ENCODE measurements at regions not wholly inside any gene's neighbourhood (a gene's known extent, or its start where the extent isn't known, plus 50 kb on each side); places are given as distances from the start of the nearest gene placed in this dataset.
"Not testable (repeated sequence)": the region's sequence is repeated elsewhere in the genome, so short reads cannot be mapped to it uniquely, and the experiment has no call there.

- ATAC-seq, result no peak
Observed at GRCh38 chr2:57370882-57371585, 675.6 kb upstream of the VRK2 start.

GRCh38 chr2:57372237-57372984, 674.2 kb upstream of the VRK2 start:
- no peak for ATAC-seq

- ATAC-seq, result no peak
Observed at GRCh38 chr2:57373530-57373929, 673.1 kb upstream of the VRK2 start.

GRCh38 chr2:57376985-57377384, 669.6 kb upstream of the VRK2 start:
- ATAC-seq, result no peak

GRCh38 chr2:57386305-57386704, 660.3 kb upstream of the VRK2 start:
- no peak for ATAC-seq

GRCh38 chr2:57396355-57397098, 650.1 kb upstream of the VRK2 start:
- ATAC-seq, result no peak

GRCh38 chr2:57397550-57398360, 648.9 kb upstream of the VRK2 start:
- ATAC-seq, result no peak

GRCh38 chr2:57399057-57399456, 647.5 kb upstream of the VRK2 start:
- no peak for ATAC-seq

GRCh38 chr2:57402096-57402495, 644.5 kb upstream of the VRK2 start:
- no peak for ATAC-seq

- ATAC-seq, result no peak
Observed at GRCh38 chr2:57402755-57403154, 643.9 kb upstream of the VRK2 start.

GRCh38 chr2:57407772-57408201, 638.8 kb upstream of the VRK2 start:
- ATAC-seq, result no peak

GRCh38 chr2:57408587-57408986, 638.0 kb upstream of the VRK2 start:
- ATAC-seq, result no peak

- ATAC-seq, result no peak
Observed at GRCh38 chr2:57417007-57417406, 629.6 kb upstream of the VRK2 start.

- not testable (repeated sequence) for ATAC-seq
Observed at GRCh38 chr2:57418859-57419346, 627.7 kb upstream of the VRK2 start.

GRCh38 chr2:57429831-57430230, 616.8 kb upstream of the VRK2 start:
- ATAC-seq, result no peak

- ATAC-seq, result no peak
Observed at GRCh38 chr2:57432528-57432927, 614.1 kb upstream of the VRK2 start.

- ATAC-seq, result no peak
Observed at GRCh38 chr2:57434441-57434840, 612.2 kb upstream of the VRK2 start.

- ATAC-seq, result no peak
Observed at GRCh38 chr2:57434972-57435371, 611.6 kb upstream of the VRK2 start.

- ATAC-seq, result no peak
Observed at GRCh38 chr2:57437077-57437476, 609.5 kb upstream of the VRK2 start.

- ATAC-seq, result no peak
Observed at GRCh38 chr2:57440437-57440836, 606.2 kb upstream of the VRK2 start.

- no peak for ATAC-seq
Observed at GRCh38 chr2:57443086-57443485, 603.5 kb upstream of the VRK2 start.

- no peak for ATAC-seq
Observed at GRCh38 chr2:57443973-57444521, 602.6 kb upstream of the VRK2 start.
